ENCODE measurements at regions not wholly inside any gene's neighbourhood (a gene's known extent, or its start where the extent isn't known, plus 50 kb on each side); places are given as distances from the start of the nearest gene placed in this dataset.

DNA sequence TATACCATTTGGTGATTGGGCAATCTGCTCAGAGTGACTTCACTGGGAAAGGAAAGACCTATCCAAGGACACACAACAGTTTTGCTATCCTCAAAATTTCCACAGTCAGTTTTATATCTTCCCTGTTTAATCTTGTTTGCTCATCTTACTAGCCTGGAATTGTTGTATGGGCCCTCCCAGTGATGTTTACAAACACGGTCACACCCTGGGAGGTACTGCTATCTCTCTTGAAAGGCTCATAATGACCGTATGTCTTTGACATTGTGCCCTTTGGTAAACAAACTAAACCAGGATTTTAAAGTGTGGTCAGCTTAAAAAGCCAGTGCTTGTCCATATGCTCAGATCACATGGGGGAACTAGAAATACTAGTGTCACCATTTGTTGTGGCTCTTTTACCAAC lies 277.0 kb downstream of the CDH2 start:
- DNase-seq (ENCODE audit: low spot score) = peak; percentile 10

DNA sequence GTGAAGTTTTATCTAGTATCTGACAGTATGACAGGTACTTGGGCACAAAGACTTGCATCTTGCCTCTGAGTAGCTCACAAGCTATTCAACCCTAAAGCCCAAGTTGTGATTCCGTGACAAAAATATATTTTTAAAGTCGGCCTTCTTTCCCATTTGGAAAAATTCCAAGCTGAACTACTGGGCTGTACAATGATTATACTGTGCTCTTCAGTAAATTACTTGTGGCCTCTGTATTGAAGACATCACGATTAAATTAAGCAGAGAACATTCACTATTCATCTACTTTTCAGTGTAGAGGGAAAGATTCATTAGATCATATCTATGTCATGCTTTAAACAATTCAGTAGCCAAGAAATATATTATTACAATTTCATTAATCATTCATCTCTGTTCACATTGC lies 282.2 kb downstream of the CDH2 start:
- no peak for DNase-seq (ENCODE audit: low spot score)

DNA sequence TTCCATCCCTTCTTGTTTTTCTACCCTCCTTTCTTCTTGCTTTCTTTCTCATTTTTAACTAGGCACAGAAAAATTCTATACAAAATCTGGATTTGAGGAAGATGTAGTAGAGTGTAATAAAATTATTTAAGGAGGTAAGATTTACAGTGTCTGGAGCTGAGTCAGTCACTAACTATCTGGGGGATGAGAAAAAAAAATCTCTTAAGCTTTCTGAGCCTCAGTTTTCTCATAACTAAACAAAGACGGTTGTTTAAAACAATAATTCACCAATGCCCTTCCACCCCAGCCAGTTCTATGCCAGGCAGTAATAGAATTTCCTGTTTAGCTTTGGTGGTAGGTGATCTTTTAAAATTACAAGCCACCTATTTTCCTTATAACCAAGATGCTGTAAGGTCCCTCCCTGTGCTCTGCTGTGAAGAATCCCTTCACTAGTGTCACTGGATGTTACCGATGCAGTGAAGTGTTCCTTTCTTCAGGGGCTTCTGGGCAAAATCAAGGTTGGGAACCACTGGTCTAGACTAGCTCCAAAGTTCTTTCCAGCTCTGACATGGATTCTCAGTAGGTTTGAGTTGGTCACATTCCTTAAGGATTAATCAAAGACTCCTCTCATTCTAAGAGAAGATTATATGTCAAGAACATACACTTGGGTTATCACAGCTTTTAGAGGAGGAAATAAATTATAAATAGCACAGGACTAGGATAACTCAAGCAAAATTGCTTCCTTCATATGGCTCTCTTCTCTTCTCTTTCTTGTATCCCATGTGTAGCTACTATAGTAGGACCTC lies 289.0 kb downstream of the CDH2 start:
- DNase-seq (ENCODE audit: low spot score) = no peak

- DNase-seq (ENCODE audit: low spot score) = peak; percentile 16
These were observed 289.6 kb downstream of the CDH2 start for GRCh38 chr18:27887287-27887686.

DNA sequence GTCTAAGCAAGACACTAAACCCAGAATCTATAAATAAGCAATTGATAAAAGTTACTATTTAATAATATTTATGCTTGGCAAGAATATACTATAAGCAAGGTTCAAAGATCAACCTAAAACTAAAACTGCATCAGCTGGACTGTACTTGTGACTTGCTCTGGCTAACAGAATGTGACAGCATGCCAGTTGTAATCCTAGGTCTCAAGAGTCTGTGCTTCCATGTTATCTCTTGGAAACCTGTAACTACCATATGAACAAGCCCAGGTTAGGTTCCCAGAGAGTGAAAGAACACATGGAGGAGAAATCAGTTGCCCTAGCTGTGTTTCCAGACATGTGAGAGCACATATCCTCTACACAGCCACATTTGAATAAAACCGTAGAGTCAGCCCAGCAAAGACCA lies 297.4 kb downstream of the CDH2 start:
- no peak for DNase-seq (ENCODE audit: low spot score)

- DNase-seq (ENCODE audit: low spot score) = no peak
These were observed 305.2 kb downstream of the CDH2 start for GRCh38 chr18:27871726-27872125.

DNA sequence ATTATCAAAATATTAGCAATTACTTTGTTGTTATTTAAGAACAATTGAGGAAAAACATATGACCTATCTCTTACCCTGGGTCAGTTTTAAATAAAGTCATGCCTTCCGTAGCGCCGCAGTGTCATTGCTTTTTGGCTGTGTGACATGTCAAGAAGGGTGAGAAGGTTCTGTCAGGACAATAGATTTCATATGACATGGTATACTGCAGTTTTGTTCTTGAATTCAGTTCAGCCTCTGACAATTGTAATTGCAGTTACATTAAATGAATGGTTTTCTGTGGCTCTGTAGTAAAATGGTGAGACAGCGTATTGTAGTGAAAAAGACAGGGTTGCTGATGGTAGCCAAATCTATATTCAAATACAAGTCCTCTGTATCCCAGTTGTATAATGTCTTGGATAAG lies 307.2 kb downstream of the CDH2 start:
- no peak for DNase-seq (ENCODE audit: low spot score)

DNA sequence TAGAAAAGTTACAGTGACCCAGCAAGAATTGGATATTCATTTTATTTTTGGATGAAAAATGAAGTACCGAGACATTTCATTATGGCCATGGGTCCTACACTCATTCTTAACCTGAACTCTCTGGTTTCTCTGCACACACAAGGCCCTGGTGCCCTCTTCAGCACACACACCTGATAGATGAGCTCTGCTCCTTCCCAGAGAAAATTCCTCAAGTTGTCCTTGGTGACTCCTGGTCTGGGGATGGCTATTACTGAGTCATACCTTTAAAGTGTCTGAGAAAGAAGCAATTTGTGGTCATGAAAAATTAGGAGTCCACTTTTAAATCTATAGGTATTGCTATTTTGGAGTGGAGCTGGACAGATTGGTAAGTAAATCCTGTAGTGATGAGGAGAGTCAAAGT lies 311.5 kb downstream of the CDH2 start:
- DNase-seq (ENCODE audit: low spot score) = no peak

DNA sequence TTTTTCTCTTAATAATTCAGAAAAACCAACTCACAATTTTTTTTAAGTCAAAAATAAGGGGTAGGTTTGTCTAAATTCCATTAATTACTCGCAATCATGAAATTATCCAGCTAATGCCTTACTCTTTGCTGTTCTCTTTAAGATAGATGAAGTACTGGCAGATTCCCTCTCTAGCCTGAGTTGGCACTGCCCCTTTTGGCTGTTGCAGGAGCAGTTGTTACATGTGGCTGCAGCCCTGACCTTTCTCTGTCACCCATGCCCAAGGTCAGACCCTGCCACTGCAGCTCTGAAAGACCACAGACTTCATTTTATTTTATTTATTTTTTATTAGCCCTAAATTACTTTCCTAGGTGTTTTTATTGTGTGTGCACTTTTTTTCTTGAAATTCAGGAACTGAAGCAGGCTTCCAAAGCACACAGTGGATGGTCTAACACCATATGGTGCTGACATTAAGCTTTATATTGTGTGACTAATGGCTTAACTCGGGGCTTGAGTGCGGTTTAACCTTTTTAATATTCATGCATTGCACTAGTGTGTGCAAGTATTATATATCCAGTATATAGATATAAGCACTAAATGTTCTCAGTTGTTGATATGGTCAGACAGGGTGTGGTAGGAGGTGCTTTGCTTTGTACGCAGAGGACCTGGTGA lies 313.0 kb downstream of the CDH2 start:
- DNase-seq (ENCODE audit: low spot score) = no peak

DNA sequence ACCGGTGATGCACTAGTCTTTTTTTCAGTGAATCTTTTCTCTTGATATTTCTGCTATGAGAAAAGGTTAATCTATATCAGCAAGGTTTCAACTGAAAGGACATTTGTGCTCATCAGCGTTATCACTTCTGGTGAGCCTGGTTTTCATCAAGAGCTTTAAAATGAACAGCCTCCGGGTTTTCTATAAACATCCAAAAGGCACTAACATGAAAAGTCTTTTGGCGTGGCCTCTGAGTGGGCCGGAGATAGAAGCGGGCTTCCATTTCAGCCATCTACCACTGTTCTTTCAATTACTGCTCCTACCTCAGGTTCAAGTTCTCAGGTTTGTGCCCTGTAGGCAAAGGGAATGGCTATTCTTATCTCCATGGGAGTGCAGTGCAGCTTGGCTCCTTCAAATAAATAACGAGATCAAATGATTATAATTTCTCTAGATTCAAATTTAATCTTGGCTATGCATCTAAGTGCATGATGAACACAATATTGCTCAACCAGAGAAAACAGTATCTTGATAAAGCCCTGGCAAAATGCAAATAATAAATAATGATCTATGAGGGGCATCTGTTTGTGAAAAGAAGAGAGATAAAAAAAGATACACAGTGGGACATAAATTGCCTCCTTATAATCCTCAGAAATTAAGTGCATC lies 314.8 kb downstream of the CDH2 start:
- DNase-seq (ENCODE audit: low spot score) = no peak

DNA sequence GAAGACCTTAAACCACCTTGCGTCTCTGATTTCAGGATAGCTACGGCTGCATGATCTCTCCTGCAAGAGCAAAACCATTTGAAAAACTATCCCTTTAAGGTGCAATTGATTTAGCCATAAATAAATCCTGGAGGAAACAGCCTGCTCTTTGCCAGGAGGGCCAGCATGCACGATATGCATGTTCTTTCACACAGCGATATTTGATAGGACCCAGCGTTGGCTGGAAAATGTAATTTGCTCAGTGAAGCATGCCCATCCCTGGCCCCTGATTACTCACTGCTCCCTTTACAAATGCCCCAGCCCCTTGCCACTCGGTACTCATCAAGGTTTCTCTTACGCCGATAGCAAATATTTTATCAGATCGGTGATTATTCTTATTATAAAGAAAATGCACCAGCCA lies 315.4 kb downstream of the CDH2 start:
- no peak for DNase-seq (ENCODE audit: low spot score)

DNA sequence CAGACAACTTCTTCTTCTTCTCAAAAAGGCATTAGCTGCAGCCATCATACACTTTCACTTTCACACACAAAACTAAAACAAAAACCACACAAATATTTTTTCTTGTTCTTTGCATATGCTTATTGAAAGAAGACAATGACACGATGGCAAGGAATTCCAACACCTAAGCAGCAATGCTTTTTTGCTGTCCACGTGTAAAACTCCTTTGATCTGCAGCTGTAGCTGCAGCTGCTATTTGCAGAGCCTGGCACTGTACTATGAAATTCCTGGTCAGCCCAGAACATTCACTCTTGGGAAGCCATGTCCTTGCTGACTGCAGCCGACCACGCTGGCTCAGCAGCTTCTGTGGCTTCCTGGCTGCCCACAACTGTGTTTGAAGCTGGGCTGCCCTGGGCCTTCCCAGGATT lies 316.2 kb downstream of the CDH2 start:
- peak; percentile 28 for DNase-seq (ENCODE audit: low spot score)

- no peak for DNase-seq (ENCODE audit: low spot score)
These were observed 316.9 kb downstream of the CDH2 start for GRCh38 chr18:27860011-27860410.

- DNase-seq (ENCODE audit: low spot score) = no peak
These were observed 320.1 kb downstream of the CDH2 start for GRCh38 chr18:27856820-27857219.

DNA sequence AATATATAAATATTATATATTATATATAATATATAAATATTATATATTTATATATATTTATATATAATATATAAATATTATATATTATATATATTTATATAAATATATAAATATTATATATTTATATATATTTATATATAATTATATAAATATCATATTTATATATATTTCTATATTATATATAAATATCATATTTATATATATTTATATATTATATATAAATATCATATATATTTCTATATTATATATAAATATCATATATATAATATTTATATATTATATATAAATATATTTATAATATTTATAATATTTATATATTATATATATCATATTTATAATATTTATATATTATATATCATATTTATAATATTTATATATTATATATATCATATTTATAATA lies 321.4 kb downstream of the CDH2 start:
- DNase-seq (ENCODE audit: low spot score) = no peak

DNA sequence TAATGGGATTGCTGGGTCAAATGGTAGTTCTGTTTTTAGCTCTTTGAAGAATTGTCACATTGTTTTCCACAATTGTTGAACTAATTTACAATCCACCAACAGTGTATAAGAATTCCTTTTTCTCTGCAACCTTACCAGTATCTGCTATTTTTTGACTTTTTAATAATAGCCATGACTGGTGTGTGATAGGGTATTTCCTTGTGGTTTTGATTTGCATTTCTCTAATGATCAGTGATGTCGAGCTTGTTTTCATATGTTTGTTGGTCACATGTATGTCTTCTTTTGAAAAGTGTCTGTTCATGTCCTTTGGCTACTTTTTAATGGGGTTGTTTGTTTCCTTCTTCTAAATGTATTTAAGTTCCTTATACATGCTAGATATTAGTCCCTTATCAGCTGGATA lies 322.3 kb downstream of the CDH2 start:
- no peak for DNase-seq (ENCODE audit: low spot score)

- DNase-seq (ENCODE audit: low spot score) = no peak
These were observed 328.6 kb downstream of the CDH2 start for GRCh38 chr18:27848336-27848735.

- DNase-seq (ENCODE audit: low spot score) = no peak
These were observed 329.5 kb downstream of the CDH2 start for GRCh38 chr18:27847412-27847811.

DNA sequence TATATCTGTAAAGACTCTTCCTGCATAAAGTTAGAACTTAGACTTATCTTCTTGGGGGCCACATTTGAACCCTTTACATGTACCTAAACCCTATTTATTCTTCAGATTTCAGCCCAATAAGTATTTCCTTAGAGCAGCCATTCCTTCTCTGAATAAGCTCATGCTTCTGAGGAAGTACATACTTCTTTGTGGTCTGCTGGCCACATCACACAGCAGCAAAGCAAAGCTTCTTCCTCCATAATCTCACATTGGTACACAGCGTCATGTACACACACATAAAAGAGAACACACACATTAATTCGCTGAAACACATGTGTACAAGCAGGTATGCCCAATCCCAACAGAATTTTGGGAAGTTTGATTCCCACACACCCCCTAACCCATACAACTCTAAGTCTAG lies 331.0 kb downstream of the CDH2 start:
- DNase-seq (ENCODE audit: low spot score) = no peak

DNA sequence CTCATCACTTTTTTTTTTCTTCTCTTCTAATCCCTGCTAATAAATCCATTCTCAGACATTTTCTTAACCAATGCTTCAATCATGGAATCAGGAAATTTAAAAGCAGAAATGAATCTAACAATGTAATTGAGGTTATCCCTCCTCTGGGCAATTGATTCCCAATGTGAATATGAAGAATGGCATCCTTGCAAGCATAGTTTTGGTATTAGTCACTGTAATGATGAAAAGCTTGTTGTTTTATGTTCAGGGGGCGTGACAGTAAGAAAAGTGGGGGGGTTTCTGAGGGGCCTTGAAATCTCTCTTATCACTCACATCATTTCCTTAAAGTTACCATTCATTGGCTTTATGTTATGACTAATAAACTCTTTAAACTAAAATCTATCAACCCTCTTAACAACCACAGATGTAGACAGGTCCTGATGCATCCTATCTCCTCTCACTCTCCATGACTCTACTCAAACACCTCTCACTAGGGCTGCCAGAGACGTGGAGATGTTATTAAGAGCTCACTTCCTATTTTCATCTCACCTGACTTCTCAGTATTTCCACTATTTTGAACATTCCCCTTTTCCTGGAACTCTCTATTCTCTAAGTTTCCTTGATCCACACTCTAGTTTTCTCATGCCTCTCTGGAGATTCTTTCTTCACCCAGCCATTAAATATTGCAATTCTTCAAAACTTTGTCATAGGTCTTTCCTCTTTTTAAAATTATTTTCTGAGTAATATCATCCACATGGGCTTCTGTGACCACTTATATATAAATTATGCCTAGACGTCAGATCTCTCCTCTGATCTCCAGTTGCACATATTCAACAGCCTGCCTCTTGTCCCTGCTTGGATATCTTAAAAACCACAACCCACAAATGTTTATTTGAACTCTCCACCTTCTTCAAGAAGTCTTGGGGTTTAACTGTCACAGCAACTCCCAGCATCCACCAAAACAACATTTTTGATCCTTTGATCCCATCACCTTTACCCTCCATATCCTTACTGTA lies 332.9 kb downstream of the CDH2 start:
- DNase-seq (ENCODE audit: low spot score) = peak; percentile 69

DNA sequence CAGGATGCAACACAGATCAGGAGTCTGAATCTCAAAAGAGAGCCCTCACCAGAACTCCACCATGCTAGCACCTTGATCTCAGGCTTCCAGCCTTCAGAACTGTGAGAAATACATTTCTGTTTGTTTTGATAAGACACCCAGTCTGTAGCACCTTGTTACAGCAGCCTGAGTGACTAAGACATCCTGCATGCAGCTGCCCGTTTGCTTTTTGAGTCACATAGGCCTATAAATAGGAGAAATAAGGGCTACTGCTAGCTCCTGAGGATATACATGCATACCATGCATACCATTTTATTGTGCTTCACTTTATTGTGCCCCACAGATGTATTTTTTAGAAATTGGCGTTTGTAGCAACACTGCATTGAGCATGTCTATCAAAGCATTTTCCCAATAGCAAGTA lies 337.8 kb downstream of the CDH2 start:
- DNase-seq (ENCODE audit: low spot score) = peak; percentile 30

DNA sequence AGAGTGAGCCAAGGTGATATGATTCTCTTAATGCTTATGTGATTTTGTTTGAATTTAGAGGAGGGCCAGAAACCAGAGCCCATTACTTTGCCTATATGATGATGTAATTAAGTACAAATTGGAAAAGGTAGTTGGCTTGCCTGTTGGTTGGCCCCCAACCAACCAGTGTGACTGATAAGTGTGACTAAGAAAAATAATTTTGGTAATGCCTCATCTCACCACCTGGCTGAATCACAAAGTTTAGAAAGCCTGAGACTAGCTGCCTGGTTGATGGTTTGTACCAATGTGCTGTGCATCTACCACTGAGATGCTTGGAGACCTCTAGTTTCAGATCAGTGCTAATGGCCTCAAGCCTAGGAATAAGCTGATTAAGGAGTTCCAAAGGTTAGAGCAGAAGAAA lies 338.7 kb downstream of the CDH2 start:
- no peak for DNase-seq (ENCODE audit: low spot score)

All from H4 (cell line).